RWPE1 (cell line): ENCODE measurements at regions not wholly inside any gene's neighbourhood (a gene's known extent, or its start where the extent isn't known, plus 50 kb on each side); places are given as distances from the start of the nearest gene placed in this dataset.

Experiments
- CTCF ChIA-PET: fragments of 350-600 bp; sonication (Branson Sonifier 250); formaldehyde crosslinking; extraction: SDS; loops from one replicate; lab custom pipeline; 2021; lab: Yijun Ruan, JAX
- POLR2A ChIA-PET: fragments of 400-600 bp; formaldehyde crosslinking; extraction: SDS; loops from one replicate; lab custom pipeline; 2020; ENCODE audit warnings: antibody characterized with exemption; ENCODE audit not compliant: low non-redundant PET; lab: Yijun Ruan, JAX
- DNase-seq: peaks from one replicate; pipeline ENCODE4 v3.0.0; 2012; ENCODE audit warnings: low spot score
- H3K27ac ChIP-seq: fragments of 450-650 bp; 2 replicates; pipeline ENCODE4 v1.5.1; 2017
- CTCF ChIP-seq: fragments of 450-650 bp; conservative IDR thresholded peaks from 2 replicates; pipeline ENCODE4 v1.5.1; 2017; ENCODE audit warnings: low read depth, mild to moderate bottlenecking

- ChIA-PET CTCF (interaction anchor here (0.5 to 2.2 kb wide), 27 partner anchors 10 to 1681 kb away, joined by 3 to 14 read pairs (median 3); no protein-coding TSS in a partner anchor), POLR2A (no interaction called here)
- DNase-seq: peak; percentile 60
- no peak overlapping the region for H3K27ac ChIP-seq
- peak; percentile 75 for TF ChIP-seq CTCF
Observed at GRCh38 chr10:23994459-23995046, 214.4 kb upstream of the KIAA1217 start.

GRCh38 chr10:23999445-23999844 is 209.5 kb upstream of the KIAA1217 start:
- H3K27ac ChIP-seq: no peak overlapping the region
- no peak for TF ChIP-seq CTCF
- ChIA-PET POLR2A (no interaction called here), CTCF (no interaction called here)
- DNase-seq: no peak

GRCh38 chr10:24000271-24000813 is 208.6 kb upstream of the KIAA1217 start:
- CTCF ChIA-PET: no interaction called here
- H3K27ac ChIP-seq: no peak overlapping the region

GRCh38 chr10:24006741-24007140 is 202.2 kb upstream of the KIAA1217 start:
- POLR2A ChIA-PET: no interaction called here
- no peak for TF ChIP-seq CTCF
- no peak overlapping the region for H3K27ac ChIP-seq
- CTCF ChIA-PET: no interaction called here
- DNase-seq: no peak

More at GRCh38 chr10:24000271-24000813, 208.6 kb upstream of the KIAA1217 start:
- no peak for TF ChIP-seq CTCF
- DNase-seq: no peak
- POLR2A ChIA-PET: no interaction called here

- ChIA-PET POLR2A (no interaction called here), CTCF (no interaction called here)
- no peak for TF ChIP-seq CTCF
Observed at GRCh38 chr10:24007359-24007758, 201.6 kb upstream of the KIAA1217 start.

GRCh38 chr10:24008164-24009091 is 200.5 kb upstream of the KIAA1217 start:
- DNase-seq: peak; percentile 58
- no peak for TF ChIP-seq CTCF
- ChIA-PET POLR2A (no interaction called here), CTCF (interaction anchor here (1.3 to 1.4 kb wide), 2 partner anchors 14 to 510 kb away, joined by 3 to 8 read pairs; no protein-coding TSS in a partner anchor)
- no peak overlapping the region for H3K27ac ChIP-seq

More at GRCh38 chr10:24007359-24007758, 201.6 kb upstream of the KIAA1217 start:
- no peak for DNase-seq
- H3K27ac ChIP-seq: no peak overlapping the region
